ENCODE measurements at regions not wholly inside any gene's neighbourhood (a gene's known extent, or its start where the extent isn't known, plus 50 kb on each side); places are given as distances from the start of the nearest gene placed in this dataset.

- DNase-seq (ENCODE audit: low spot score): no peak
Observed at GRCh38 chr9:107615321-107615720, 125.8 kb upstream of the KLF4 start.

DNA sequence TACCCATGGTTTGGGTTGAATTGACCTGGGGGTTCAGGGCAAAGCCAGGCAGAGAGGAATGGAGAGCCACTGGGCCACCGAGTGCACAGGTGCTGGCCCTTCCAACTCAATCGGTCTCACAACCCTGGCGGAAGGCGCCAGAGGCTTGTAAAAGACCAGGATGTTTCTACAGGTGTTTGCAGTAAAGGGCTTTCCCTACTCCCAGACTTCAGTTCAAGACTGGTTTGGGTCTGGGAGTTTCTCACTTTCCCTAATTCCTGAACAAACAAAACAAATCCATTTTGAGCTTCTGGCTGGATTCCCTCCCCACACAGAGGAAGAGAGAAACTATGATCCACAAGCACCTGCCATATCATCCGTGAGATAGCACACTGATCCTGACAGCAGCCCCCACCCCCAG lies 125.2 kb upstream of the KLF4 start:
- no peak for DNase-seq (ENCODE audit: low spot score)

DNA sequence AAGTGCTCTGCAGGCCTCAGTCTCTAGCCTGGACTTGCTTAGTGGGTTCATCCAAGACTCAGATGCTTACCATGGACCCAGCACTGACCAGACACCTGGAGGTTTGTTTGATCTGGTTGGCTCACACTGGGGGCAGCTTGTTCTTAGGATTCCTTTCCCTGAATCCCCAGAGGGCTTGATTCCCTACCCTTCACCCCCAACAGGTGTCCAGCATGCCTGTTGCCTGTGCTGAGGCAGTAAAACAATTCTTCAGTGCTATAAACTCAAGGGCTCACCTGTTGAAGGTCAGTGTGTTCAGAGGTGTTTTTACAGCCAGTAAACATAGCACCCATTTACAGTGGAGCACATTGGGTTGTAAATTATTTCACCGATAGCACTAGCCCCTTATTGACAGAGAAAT lies 123.8 kb upstream of the KLF4 start:
- DNase-seq (ENCODE audit: low spot score): no peak

GRCh38 chr9:107612136-107612535 lies 122.6 kb upstream of the KLF4 start:
- no peak for DNase-seq (ENCODE audit: low spot score)

DNA sequence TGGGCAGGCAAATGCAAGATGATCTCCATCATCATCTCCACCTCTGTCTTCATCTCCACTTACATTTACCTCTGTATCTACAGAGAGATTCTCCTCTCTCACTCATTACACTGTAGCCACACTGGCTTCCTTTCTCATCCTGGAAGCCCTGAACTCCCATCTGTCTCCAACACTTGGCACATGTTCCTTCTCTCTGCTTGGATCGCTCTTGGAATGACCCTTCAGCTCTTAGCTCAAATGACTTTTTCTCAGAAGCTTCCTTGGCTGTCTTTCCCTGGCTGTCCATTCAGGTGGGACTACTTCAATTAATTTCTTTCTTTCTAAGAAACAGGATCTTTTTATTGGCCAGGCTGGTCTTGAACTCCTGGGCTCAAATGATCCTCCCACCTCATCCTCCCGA lies 120.0 kb upstream of the KLF4 start:
- no peak for DNase-seq (ENCODE audit: low spot score)

DNA sequence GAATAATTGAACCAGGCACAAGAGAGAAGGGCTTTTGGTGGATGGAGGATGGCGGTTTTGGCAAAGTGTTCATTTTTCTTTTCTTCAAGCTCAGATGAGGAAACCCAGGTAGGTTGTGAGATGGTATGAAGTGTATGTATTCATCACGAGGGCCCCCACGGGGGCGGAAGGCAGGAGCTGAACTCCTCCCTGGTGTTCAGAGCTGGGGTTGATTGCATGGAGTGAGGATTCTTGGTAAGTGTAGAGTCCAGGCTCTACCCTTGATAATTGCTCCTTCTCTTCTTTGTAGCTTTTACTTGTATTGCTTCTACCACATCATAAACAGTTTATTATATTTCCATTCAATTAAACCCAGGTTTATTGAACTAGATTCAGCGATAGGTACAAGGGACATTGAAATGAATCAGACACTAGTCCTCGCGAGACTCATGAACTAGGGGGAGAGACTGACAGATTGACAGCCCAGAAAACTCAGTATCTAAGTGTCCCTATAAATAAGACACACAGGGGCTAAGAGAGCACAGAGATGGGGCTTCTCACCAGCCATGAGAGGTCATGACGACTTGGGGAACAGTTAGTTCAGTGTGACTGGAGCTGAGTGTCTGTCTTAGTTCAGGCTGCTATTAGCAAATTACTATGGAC lies 116.7 kb upstream of the KLF4 start:
- no peak for DNase-seq (ENCODE audit: low spot score)

DNA sequence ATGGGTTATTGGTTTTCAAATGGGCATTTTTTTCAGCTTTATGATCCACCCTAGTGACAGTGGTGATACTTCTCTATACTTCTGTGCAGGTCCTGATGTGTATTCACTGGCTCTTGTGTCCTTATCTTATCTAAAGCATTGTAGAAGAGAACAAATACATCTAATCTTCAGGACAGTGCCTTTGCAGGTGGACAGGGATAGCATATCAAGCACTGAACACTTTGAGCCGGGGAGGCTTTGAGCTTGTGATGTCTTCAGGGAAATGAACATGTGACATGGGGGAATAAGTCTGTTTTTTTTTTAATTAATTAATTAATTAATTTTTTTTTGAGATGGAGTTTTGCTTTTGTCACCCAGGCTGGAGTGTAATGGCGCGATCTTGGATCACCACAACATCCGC lies 115.5 kb upstream of the KLF4 start:
- DNase-seq (ENCODE audit: low spot score): no peak

- DNase-seq (ENCODE audit: low spot score): no peak
Observed at GRCh38 chr9:107603281-107603680, 113.7 kb upstream of the KLF4 start.

DNA sequence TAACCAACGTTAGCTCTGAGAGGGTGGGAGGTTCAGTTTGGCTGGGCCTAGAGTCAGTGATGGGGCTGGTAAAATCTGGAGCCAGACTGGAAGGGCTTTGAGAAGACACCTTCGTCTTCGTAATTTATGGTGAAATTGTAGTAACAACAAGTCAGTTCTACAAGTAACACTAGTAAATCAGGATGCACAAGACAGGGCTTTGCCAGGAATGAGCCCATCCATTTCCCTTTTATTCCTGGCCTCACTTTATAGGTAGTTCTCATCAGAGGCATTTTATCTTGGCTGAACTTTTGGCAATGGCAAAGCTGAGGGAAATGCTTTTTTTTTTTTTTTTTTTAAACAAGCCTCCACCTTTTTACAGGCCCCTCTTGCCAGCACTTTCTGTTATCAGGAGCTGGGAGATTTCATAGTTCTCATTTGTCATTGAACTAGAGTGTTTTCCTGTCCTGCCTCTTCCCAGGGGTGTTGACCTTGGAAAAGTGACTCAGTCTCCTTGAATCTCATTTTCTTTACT lies 110.5 kb upstream of the KLF4 start:
- DNase-seq (ENCODE audit: low spot score): no peak

DNA sequence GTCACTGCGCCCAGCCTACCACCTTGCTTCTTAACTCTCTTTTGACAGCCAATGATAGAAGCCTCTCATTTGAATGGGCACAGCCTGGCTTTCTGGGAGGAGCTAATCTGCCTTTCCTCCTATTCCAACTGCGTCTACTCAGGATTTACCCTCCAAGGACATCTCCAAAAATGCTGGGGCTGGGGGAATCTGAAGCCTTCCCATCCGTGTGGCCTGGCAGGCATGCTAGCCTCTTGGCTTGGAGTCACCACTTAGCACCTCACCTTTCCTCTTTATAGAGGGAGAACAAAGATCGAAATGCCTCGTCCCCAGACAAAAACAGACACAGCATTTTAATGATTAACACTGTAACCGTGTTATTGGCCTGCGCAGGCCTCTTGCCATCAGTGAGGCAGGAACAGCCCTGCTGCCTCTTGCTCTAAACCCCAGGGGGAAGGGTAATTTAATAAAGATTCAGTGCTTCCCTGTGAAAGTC lies 108.2 kb upstream of the KLF4 start:
- no peak for DNase-seq (ENCODE audit: low spot score)

GRCh38 chr9:107594908-107595530 lies 105.5 kb upstream of the KLF4 start:
- no peak for DNase-seq (ENCODE audit: low spot score)

GRCh38 chr9:107593224-107593870 lies 103.8 kb upstream of the KLF4 start:
- DNase-seq (ENCODE audit: low spot score): no peak

DNA sequence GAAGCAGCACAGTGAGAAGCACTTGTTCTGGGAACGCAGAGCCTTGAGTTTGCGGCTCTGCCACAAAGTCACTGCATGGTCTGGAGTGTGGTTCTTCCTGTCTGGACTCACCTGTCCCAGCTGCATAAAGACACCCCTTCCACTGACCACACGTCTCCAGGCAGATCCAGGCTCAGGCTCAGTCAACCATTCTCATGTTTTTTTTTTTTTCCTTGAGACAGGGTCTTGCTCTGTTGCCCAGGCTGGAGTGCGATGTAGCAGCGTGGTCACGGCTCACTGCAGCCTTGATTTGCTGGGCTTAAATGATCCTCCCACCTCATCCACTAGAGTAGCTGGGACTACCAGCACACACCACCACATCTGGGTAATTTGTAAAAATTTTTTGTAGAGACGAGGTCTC lies 102.9 kb upstream of the KLF4 start:
- no peak for DNase-seq (ENCODE audit: low spot score)

DNA sequence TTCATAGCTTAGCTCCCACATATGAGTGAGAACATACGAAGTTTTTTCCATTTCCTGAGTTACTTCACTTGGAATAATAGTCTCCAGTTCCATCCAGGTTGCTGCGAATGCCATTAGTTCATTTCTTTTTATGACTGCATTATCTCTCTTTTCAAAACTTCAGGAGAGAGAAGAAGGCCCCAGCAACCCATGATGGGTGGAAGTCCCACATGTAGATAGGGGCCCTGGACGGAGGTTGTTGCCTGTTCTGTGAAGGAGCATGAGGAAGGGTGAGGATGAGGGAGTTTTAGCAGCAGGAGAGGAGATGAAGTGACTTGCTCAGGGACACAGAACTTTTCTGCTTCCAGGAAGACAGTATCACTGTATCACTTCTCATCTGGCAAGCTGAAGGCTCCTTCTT lies 102.2 kb upstream of the KLF4 start:
- DNase-seq (ENCODE audit: low spot score): no peak

- no peak for DNase-seq (ENCODE audit: low spot score)
Observed at GRCh38 chr9:107588393-107588792, 98.8 kb upstream of the KLF4 start.

DNA sequence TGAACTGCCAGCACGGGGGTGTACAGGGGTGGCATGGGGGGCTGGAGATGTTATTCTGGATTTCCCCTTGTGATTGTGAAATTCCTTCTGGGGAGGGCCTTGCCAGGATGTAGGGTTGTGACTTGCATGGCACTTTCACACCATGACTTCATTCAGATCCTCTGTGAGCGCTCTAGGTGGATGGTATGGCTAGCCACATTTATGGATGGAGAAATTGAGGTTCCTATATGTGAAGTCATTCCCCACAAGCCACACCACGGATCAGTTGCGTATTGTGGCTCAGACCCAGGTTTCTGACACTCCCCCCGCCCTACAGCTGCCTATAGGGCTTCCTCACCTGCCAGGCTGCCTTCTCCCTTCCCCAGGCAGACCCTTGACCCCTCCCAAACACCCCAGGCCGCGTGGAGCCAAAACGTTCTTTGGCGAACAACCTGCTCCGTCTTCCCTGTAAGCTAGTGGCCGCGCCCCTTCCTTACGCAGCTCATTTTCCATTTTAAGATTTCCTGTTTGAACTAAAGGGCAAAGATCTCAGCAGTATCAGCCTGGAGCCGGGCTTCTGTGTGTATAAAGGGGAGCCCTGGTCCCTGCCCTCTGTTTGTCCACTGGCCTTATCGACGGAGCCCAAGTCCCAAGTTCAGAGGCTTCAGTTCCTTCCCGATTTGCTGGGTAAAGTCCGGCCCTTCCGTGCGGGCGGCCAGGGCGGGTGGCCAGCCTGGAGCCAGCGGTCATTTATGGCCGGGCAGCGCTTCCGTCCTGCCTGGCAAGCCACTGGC lies 97.8 kb upstream of the KLF4 start:
- peak; percentile 33 for DNase-seq (ENCODE audit: low spot score)

GRCh38 chr9:107586493-107586892 lies 96.9 kb upstream of the KLF4 start:
- no peak for DNase-seq (ENCODE audit: low spot score)

- no peak for DNase-seq (ENCODE audit: low spot score)
Observed at GRCh38 chr9:107585465-107585864, 95.9 kb upstream of the KLF4 start.

GRCh38 chr9:107584944-107585343 lies 95.4 kb upstream of the KLF4 start:
- DNase-seq (ENCODE audit: low spot score): no peak

GRCh38 chr9:107584186-107584585 lies 94.6 kb upstream of the KLF4 start:
- DNase-seq (ENCODE audit: low spot score): no peak

- no peak for DNase-seq (ENCODE audit: low spot score)
Observed at GRCh38 chr9:107577140-107577776, 87.7 kb upstream of the KLF4 start.

GRCh38 chr9:107571148-107571547 lies 81.6 kb upstream of the KLF4 start:
- no peak for DNase-seq (ENCODE audit: low spot score)

All from kidney capillary endothelial cell (primary cell).